HG03280 (cell line): ENCODE measurements at regions not wholly inside any gene's neighbourhood (a gene's known extent, or its start where the extent isn't known, plus 50 kb on each side); places are given as distances from the start of the nearest gene placed in this dataset.
"Not testable (repeated sequence)": the region's sequence is repeated elsewhere in the genome, so short reads cannot be mapped to it uniquely, and the experiment has no call there.

Experiments used
- ATAC-seq: cut with Tn5 transposase; IDR thresholded peaks from one replicate; pipeline ENCODE4 v1.9.1; 2021; ENCODE audit warnings: mild to moderate bottlenecking, moderate library complexity; ENCODE audit not compliant: unreplicated experiment

- ATAC-seq, result no peak
These were observed 82.8 kb upstream of the PARP8 start for GRCh38 chr5:50583621-50584020.

- not testable (repeated sequence) for ATAC-seq
These were observed 78.0 kb upstream of the PARP8 start for GRCh38 chr5:50588471-50588870.

GRCh38 chr5:50590444-50591189 is 75.8 kb upstream of the PARP8 start:
- ATAC-seq, result not testable (repeated sequence)

- not testable (repeated sequence) for ATAC-seq
These were observed 75.1 kb upstream of the PARP8 start for GRCh38 chr5:50591338-50591737.

- no peak for ATAC-seq
These were observed 72.8 kb upstream of the PARP8 start for GRCh38 chr5:50593681-50594080.

GRCh38 chr5:50595199-50595598 is 71.2 kb upstream of the PARP8 start:
- ATAC-seq, result no peak

GRCh38 chr5:50601576-50601975 is 64.9 kb upstream of the PARP8 start:
- ATAC-seq, result not testable (repeated sequence)

GRCh38 chr5:50606179-50606578 is 60.3 kb upstream of the PARP8 start:
- ATAC-seq, result no peak

- ATAC-seq, result not testable (repeated sequence)
These were observed 59.0 kb upstream of the PARP8 start for GRCh38 chr5:50607456-50607855.

GRCh38 chr5:50607953-50608705 is 58.3 kb upstream of the PARP8 start:
- ATAC-seq, result not testable (repeated sequence)

- not testable (repeated sequence) for ATAC-seq
These were observed 53.4 kb upstream of the PARP8 start for GRCh38 chr5:50613057-50613456.
